HFF-Myc (cell line): ENCODE measurements at regions not wholly inside any gene's neighbourhood (a gene's known extent, or its start where the extent isn't known, plus 50 kb on each side); places are given as distances from the start of the nearest gene placed in this dataset.

Experiments used
- DNase-seq: peaks from one replicate; pipeline ENCODE4 v3.0.0-alpha.2; 2011; ENCODE audit warnings: low read depth; ENCODE audit errors: extremely low read depth
- H3K4me3 ChIP-seq: replicated peaks from 2 replicates; pipeline ENCODE4 v1.5.1; 2011; ENCODE audit warnings: low read depth, mild to moderate bottlenecking, control low read depth, low read length
- TF ChIP-seq, protein P1 (sequence below): IDR thresholded peaks from 2 replicates; pipeline ENCODE4 v1.5.1; 2012; ENCODE audit warnings: mild to moderate bottlenecking, low read depth, low read length, control low read depth; ENCODE audit errors: missing control alignments

DNA sequence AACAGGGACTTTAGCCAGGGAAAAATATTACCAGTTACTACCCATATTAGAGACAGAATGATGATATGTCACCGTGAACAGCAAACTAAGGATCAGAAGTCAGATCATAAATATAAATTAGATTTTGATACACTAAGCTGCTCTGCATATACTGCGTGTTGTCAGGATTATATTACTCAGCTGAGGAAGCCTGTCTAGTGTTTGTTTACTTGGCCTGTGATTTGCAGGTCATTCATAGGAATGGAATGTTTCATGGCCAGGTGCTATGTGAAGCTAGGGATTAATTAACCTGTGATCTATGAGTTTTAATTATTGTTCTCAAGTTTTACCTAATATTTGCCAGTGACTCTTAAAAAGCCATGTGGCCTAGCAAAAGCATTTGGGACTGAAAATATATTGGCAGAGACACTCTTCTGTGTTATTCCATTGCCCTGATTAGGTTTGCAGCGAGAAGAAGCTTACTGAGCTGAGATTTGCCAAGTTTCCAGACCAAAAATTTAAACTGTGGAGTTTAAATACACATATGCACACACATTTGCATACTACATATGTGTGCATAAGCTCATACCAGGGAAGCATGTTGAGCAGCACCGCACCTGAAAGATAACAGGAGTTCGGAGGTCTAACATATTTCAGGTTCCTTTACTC is 496.3 kb upstream of the GRIA1 start:
- DNase-seq: no peak
- TF ChIP-seq, protein P1, sequence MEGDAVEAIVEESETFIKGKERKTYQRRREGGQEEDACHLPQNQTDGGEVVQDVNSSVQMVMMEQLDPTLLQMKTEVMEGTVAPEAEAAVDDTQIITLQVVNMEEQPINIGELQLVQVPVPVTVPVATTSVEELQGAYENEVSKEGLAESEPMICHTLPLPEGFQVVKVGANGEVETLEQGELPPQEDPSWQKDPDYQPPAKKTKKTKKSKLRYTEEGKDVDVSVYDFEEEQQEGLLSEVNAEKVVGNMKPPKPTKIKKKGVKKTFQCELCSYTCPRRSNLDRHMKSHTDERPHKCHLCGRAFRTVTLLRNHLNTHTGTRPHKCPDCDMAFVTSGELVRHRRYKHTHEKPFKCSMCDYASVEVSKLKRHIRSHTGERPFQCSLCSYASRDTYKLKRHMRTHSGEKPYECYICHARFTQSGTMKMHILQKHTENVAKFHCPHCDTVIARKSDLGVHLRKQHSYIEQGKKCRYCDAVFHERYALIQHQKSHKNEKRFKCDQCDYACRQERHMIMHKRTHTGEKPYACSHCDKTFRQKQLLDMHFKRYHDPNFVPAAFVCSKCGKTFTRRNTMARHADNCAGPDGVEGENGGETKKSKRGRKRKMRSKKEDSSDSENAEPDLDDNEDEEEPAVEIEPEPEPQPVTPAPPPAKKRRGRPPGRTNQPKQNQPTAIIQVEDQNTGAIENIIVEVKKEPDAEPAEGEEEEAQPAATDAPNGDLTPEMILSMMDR: no peak
- H3K4me3 ChIP-seq: no peak overlapping the region

DNA sequence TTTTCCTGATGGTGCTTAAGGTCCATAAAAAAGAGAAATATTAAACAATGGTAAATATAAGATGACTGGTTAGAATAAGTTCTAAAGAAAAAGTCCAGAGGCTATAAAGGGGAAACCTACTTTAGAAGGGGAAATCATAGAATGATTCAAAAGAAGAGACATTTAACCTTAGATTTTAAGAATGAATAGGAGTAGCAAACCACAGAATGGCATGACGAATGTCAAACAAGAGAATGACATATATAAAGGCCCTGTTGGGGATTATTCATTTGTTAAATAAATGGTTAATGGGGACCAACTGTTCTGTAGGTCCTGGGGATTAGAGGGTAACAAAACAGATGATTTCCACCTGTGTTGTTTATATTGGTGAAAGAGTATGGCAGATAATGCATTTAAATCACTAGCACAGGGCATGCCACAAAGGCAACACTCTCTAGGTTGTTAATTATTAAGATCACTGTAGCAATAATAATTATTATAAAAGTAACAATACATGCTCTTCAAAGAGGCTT is 495.2 kb upstream of the GRIA1 start:
- DNase-seq: no peak
- no peak overlapping the region for H3K4me3 ChIP-seq
- TF ChIP-seq, protein P1: no peak

DNA sequence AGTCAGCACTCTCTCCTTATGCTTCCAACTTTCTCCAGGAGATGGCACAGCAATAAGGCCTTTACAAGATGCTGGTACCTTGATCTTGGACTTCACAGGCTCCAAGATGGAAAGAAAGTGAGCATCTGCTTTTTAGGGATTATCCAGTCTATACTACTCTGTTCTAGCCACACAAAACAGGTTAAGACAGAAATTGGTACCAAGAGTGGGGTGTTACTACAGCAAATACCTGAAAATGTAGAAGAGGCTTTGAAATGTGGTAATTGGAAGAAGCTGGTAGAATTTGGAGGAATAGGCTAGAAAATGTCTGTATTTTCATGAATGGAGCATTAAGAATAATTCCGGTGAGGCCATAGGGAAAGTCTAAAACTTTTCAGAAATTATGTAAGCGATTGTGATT is 484.8 kb upstream of the GRIA1 start:
- no peak for DNase-seq
- no peak overlapping the region for H3K4me3 ChIP-seq
- TF ChIP-seq, protein P1: no peak

DNA sequence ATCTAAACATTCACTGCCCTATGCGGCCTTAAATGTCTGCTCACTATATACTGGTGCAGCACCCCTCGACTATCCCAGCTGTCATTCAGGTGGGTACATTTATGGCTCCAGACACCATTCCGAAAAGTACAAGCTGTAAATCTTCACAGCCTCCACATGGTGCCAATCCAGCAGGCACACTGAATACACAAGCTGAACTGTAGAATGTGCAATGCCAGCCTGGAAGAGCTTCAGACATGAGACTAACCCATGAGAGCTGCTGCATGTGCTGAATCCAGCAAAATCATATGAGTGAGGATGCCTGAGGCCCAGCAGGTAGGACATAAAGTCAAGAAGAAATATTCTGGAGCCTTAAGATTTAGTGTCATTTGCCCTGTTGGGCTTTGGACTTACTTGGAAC is 483.8 kb upstream of the GRIA1 start:
- no peak overlapping the region for H3K4me3 ChIP-seq
- no peak for DNase-seq
- TF ChIP-seq, protein P1: no peak

DNA sequence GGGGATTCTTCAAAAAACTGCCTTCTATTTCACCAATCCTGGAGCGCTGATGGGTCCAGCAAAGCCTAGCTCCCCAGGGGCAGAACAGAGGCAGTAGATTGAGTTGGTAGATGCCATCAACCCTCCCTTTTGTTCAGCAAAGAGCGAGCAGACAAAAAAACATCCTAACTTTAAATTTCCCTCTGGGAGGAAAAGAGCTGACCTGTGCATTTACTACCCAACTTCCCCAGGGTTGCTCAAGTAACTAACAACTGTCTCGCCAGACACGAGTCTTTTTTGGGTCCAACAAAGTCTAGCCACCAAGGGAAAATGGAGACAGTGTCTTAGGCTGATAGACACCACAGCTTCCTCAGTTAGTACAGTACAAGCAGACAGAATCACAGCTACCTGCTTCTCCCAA is 476.3 kb upstream of the GRIA1 start:
- no peak for DNase-seq
- H3K4me3 ChIP-seq: no peak overlapping the region
- TF ChIP-seq, protein P1: no peak

DNA sequence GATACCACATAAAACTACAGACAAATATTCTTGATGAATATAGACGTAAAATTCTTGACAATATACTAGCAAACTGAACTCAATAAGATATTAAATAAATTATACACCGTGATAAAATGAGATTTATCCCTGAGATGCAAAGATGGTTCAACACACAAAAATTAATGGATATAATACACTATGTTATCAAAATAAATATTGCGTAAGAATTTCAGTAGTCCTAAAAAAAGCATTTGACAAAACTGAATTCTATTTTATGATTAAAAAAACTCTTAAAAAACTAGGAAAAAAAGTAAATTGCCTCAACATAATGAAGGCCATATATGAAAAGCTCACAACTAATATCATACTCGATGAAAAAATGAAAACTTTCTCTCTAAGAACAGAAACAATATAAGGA is 472.3 kb upstream of the GRIA1 start:
- TF ChIP-seq, protein P1: no peak
- no peak for DNase-seq
- H3K4me3 ChIP-seq: no peak overlapping the region
